WTC11 (cell line): ENCODE measurements at regions not wholly inside any gene's neighbourhood (a gene's known extent, or its start where the extent isn't known, plus 50 kb on each side); places are given as distances from the start of the nearest gene placed in this dataset.

Experiments used
- ATAC-seq: fragments of 200-7000 bp; cut with Tn5 transposase; 2 replicates; pipeline ENCODE4 v1.10.0; 2021; ENCODE audit warnings: mild to moderate bottlenecking, moderate library complexity
- CTCF ChIA-PET: fragments of 300-600 bp; sonication (Branson Sonifier 250); formaldehyde crosslinking; loops from one replicate; lab custom pipeline; 2021; ENCODE audit warnings: antibody characterized with exemption; lab: Charles Lee
- POLR2A ChIA-PET: fragments of 350-600 bp; sonication (Branson Sonifier 250); formaldehyde crosslinking; loops from one replicate; lab custom pipeline; 2021; ENCODE audit warnings: antibody characterized with exemption; lab: Charles Lee
- DNase-seq: peaks from one replicate; pipeline ENCODE4 v3.0.0; 2021; ENCODE audit warnings: low spot score
- H3K27ac Mint-ChIP-seq: 2 replicates; pipeline ENCODE4 v1.8.0; 2021; ENCODE audit warnings: mixed read lengths
- H3K27me3 Mint-ChIP-seq: 2 replicates; pipeline ENCODE4 v1.8.0; 2021; ENCODE audit warnings: low read depth, mild to moderate bottlenecking, moderate library complexity, mixed read lengths
- H3K36me3 Mint-ChIP-seq: 2 replicates; pipeline ENCODE4 v1.8.0; 2021; ENCODE audit warnings: mixed read lengths
- H3K4me1 Mint-ChIP-seq: 2 replicates; pipeline ENCODE4 v1.8.0; 2022; ENCODE audit warnings: mixed read lengths
- H3K4me3 Mint-ChIP-seq: 2 replicates; pipeline ENCODE4 v1.8.0; 2021; ENCODE audit warnings: mild to moderate bottlenecking, moderate library complexity, mixed read lengths
- H3K9me3 Mint-ChIP-seq: 2 replicates; pipeline ENCODE4 v1.8.0; 2021; ENCODE audit warnings: mixed read lengths
- CREM ChIP-seq: sonication (generic); formaldehyde crosslinking; IDR thresholded peaks from 2 replicates; pipeline ENCODE4 v1.8.1; 2022; ENCODE audit warnings: mild to moderate bottlenecking, missing genetic modification reagents, moderate library complexity
- E2F1 ChIP-seq: sonication (generic); formaldehyde crosslinking; IDR thresholded peaks from 2 replicates; pipeline ENCODE4 v1.8.0; 2022; ENCODE audit warnings: mild to moderate bottlenecking, missing genetic modification reagents
- E2F4 ChIP-seq: sonication (generic); formaldehyde crosslinking; IDR thresholded peaks from 2 replicates; pipeline ENCODE4 v1.8.1; 2022; ENCODE audit warnings: low read depth, mild to moderate bottlenecking, moderate library complexity, missing genetic modification reagents, borderline replicate concordance
- ERG ChIP-seq: fragments of 250-450 bp; sonication (Bioruptor Pico); IDR thresholded peaks from 2 replicates; pipeline ENCODE4 v1.8.0; 2021; ENCODE audit warnings: mild to moderate bottlenecking
- ESRRA ChIP-seq: sonication (generic); formaldehyde crosslinking; IDR thresholded peaks from 2 replicates; pipeline ENCODE4 v1.8.1; 2022; ENCODE audit warnings: mild to moderate bottlenecking, missing genetic modification reagents, borderline replicate concordance
- FOXK1 ChIP-seq: sonication (generic); formaldehyde crosslinking; IDR thresholded peaks from 2 replicates; pipeline ENCODE4 v1.8.0; 2022; ENCODE audit warnings: mild to moderate bottlenecking, moderate library complexity, missing genetic modification reagents
- GRHL2 ChIP-seq: fragments of 250-450 bp; sonication (Bioruptor Pico); IDR thresholded peaks from 2 replicates; pipeline ENCODE4 v1.8.0; 2022; ENCODE audit warnings: mild to moderate bottlenecking, moderate library complexity; ENCODE audit not compliant: insufficient replicate concordance, severe bottlenecking
- GTF2I ChIP-seq: fragments of 250-450 bp; sonication (Bioruptor Pico); conservative IDR thresholded peaks from 2 replicates; pipeline ENCODE4 v1.4.0; 2021; ENCODE audit warnings: mild to moderate bottlenecking
- HMGXB4 ChIP-seq: sonication (generic); formaldehyde crosslinking; IDR thresholded peaks from 2 replicates; pipeline ENCODE4 v1.8.1; 2023; ENCODE audit warnings: mild to moderate bottlenecking, moderate library complexity, missing genetic modification reagents
- MAX ChIP-seq: sonication (generic); formaldehyde crosslinking; IDR thresholded peaks from 2 replicates; pipeline ENCODE4 v1.8.0; 2022; ENCODE audit warnings: mild to moderate bottlenecking, missing genetic modification reagents
- NR1H2 ChIP-seq: sonication (generic); formaldehyde crosslinking; IDR thresholded peaks from 2 replicates; pipeline ENCODE4 v1.9.0; 2021; ENCODE audit warnings: mild to moderate bottlenecking, moderate library complexity, missing genetic modification reagents
- NR3C1 ChIP-seq: sonication (generic); formaldehyde crosslinking; conservative IDR thresholded peaks from 2 replicates; pipeline ENCODE4 v1.8.1; 2023; ENCODE audit warnings: low read depth, mild to moderate bottlenecking, missing genetic modification reagents
- PRRX2 ChIP-seq: fragments of 250-450 bp; sonication (Bioruptor Pico); IDR thresholded peaks from 2 replicates; pipeline ENCODE4 v1.8.0; 2021; ENCODE audit warnings: mild to moderate bottlenecking
- RELA ChIP-seq: sonication (generic); formaldehyde crosslinking; IDR thresholded peaks from 2 replicates; pipeline ENCODE4 v1.8.1; 2022; ENCODE audit warnings: missing genetic modification reagents, mild to moderate bottlenecking, borderline replicate concordance
- SOX15 ChIP-seq: fragments of 250-450 bp; sonication (Bioruptor Pico); IDR thresholded peaks from 2 replicates; pipeline ENCODE4 v1.9.0; 2021; ENCODE audit warnings: mild to moderate bottlenecking
- TEAD1 ChIP-seq: sonication (generic); formaldehyde crosslinking; IDR thresholded peaks from 2 replicates; pipeline ENCODE4 v1.8.0; 2022; ENCODE audit warnings: mild to moderate bottlenecking, missing genetic modification reagents
- TP53 ChIP-seq: sonication (generic); formaldehyde crosslinking; IDR thresholded peaks from 2 replicates; pipeline ENCODE4 v1.8.1; 2023; ENCODE audit warnings: mild to moderate bottlenecking, missing genetic modification reagents
- USF1 ChIP-seq: sonication (generic); formaldehyde crosslinking; IDR thresholded peaks from 2 replicates; pipeline ENCODE4 v1.8.0; 2022; ENCODE audit warnings: mild to moderate bottlenecking, missing genetic modification reagents
- USF2 ChIP-seq: sonication (generic); formaldehyde crosslinking; IDR thresholded peaks from 2 replicates; pipeline ENCODE4 v1.8.1; 2023; ENCODE audit warnings: mild to moderate bottlenecking, missing genetic modification reagents, moderate library complexity
- ZNF138 ChIP-seq: sonication (generic); formaldehyde crosslinking; conservative IDR thresholded peaks from 2 replicates; pipeline ENCODE4 v1.8.1; 2022; ENCODE audit warnings: mild to moderate bottlenecking, moderate library complexity, missing genetic modification reagents
- ZNF219 ChIP-seq: sonication (generic); formaldehyde crosslinking; IDR thresholded peaks from 2 replicates; pipeline ENCODE4 v1.8.0; 2023; ENCODE audit warnings: missing genetic modification reagents, mild to moderate bottlenecking, borderline replicate concordance
- ZNF532 ChIP-seq: fragments of 250-450 bp; sonication (Bioruptor Pico); IDR thresholded peaks from 2 replicates; pipeline ENCODE4 v1.9.0; 2021; ENCODE audit warnings: mild to moderate bottlenecking, borderline replicate concordance

- TF ChIP-seq ZNF532 (CRISPR knock-in tag) (no peak), NR1H2 (CRISPR knock-in tag) (no peak), TEAD1 (no peak), ZNF138 (CRISPR knock-in tag) (no peak), NR3C1 (CRISPR knock-in tag) (no peak), GTF2I (CRISPR knock-in tag) (no peak), RELA (CRISPR knock-in tag) (no peak)
- TF ChIP-seq, all 79 proteins: peak for 0
Observed at GRCh38 chr12:28622406-28622805, 432.1 kb downstream of the CCDC91 start (continued).

GRCh38 chr12:28626504-28626903, 436.2 kb downstream of the CCDC91 start:
- H3K4me3 Mint-ChIP-seq = no peak overlapping the region
- no peaks in the 10 kb centered on the region for H3K4me1 Mint-ChIP-seq
- no peak for TF ChIP-seq TP53 (CRISPR knock-in tag)
- no peak for TF ChIP-seq ERG
- TF ChIP-seq CREM (CRISPR knock-in tag) = no peak
- no peak for TF ChIP-seq USF2
- no peak for TF ChIP-seq RELA (CRISPR knock-in tag)
- TF ChIP-seq FOXK1 (CRISPR knock-in tag) = no peak
- no peak for TF ChIP-seq E2F4
- TF ChIP-seq ESRRA (CRISPR knock-in tag) = no peak
- TF ChIP-seq GRHL2 (CRISPR knock-in tag) = no peak
- TF ChIP-seq PRRX2 (CRISPR knock-in tag) = no peak
- TF ChIP-seq MAX = no peak
- no peak for TF ChIP-seq SOX15 (CRISPR knock-in tag)
- no peak for TF ChIP-seq USF1 (CRISPR knock-in tag)
- TF ChIP-seq ZNF219 (CRISPR knock-in tag) = no peak
- no peak for TF ChIP-seq E2F1
- no peak for TF ChIP-seq HMGXB4 (CRISPR knock-in tag)
- H3K27ac Mint-ChIP-seq = no peak overlapping the region
- DNase-seq = no peak
- H3K27me3 Mint-ChIP-seq = no peaks in the 10 kb centered on the region
- H3K36me3 Mint-ChIP-seq = no peaks in the 10 kb centered on the region
- peaks cover 10% of the 10 kb centered on the region for H3K9me3 Mint-ChIP-seq
- no peak for ATAC-seq
- CTCF ChIA-PET = no interaction called here
- POLR2A ChIA-PET = no interaction called here
